Loucy (cell line): ENCODE measurements at regions not wholly inside any gene's neighbourhood (a gene's known extent, or its start where the extent isn't known, plus 50 kb on each side); places are given as distances from the start of the nearest gene placed in this dataset.

Source experiments
- CTCF ChIP-seq: fragments of 200-600 bp; sonication (generic); conservative IDR thresholded peaks from 2 replicates; pipeline ENCODE4 v1.5.1; 2014; ENCODE audit warnings: mild to moderate bottlenecking, antibody characterized with exemption, low read length
- EZH2phosphoT487 ChIP-seq: fragments of 200-600 bp; IDR thresholded peaks from 2 replicates; pipeline ENCODE4 v1.6.1; 2018; ENCODE audit warnings: antibody characterized with exemption, mild to moderate bottlenecking, moderate library complexity, borderline replicate concordance

GRCh38 chr10:94047293-94047692 lies 53.6 kb downstream of the PLCE1 start:
- TF ChIP-seq CTCF: no peak
- TF ChIP-seq EZH2phosphoT487: no peak
